ENCODE measurements at regions not wholly inside any gene's neighbourhood (a gene's known extent, or its start where the extent isn't known, plus 50 kb on each side); places are given as distances from the start of the nearest gene placed in this dataset.

GRCh38 chr5:114940709-114941108 is 229.0 kb downstream of the TRIM36 start:
- H3K4me1 ChIP-seq (ENCODE audit: control insufficient read depth, extremely low read depth, insufficient read depth, low read length): no peaks in the 10 kb centered on the region
- no peaks in the 10 kb centered on the region for H3K79me2 ChIP-seq (ENCODE audit: control insufficient read depth, insufficient read depth, low read length)
- no peaks in the 10 kb centered on the region for H3K9me3 ChIP-seq (ENCODE audit: control insufficient read depth, low read depth, low read length)
- DNase-seq (ENCODE audit: low read depth, low spot score): no peak
- TF ChIP-seq EZH2 (IDR thresholded peaks at IDR 0.05; ENCODE audit: low read length): no peak
- no peak for TF ChIP-seq CTCF (optimal IDR thresholded peaks at IDR 0.05 in 1 of 3, IDR thresholded peaks at IDR 0.05 in 1 of 3, conservative IDR thresholded peaks at IDR 0.05 in 1 of 3; ENCODE audit: extremely low read depth in 1 of 3, insufficient read depth in 2 of 3, low read length in 3 of 3)
- H4K20me1 ChIP-seq (ENCODE audit: control insufficient read depth, extremely low read depth, insufficient read depth, low read length): no peaks in the 10 kb centered on the region
- H3K4me2 ChIP-seq (ENCODE audit: control insufficient read depth, extremely low read depth, insufficient read depth, low read depth, low read length): no peak overlapping the region
- no peak overlapping the region for H3K27ac ChIP-seq (ENCODE audit: control insufficient read depth, insufficient read depth, low read length)
- no peaks in the 10 kb centered on the region for H3K9me1 ChIP-seq (ENCODE audit: control insufficient read depth, extremely low read depth, insufficient read depth, low read length)
- H2AFZ ChIP-seq (ENCODE audit: control insufficient read depth, low read length): no peak overlapping the region
- no peak overlapping the region for H3K9ac ChIP-seq (ENCODE audit: control insufficient read depth, extremely low read depth, insufficient read depth, low read length)
- FAIRE-seq: no peak
- H3K27me3 ChIP-seq (ENCODE audit: control insufficient read depth, extremely low read depth, insufficient read depth, low read length): no peaks in the 10 kb centered on the region
- H3K36me3 ChIP-seq (ENCODE audit: control insufficient read depth in 2 of 2, extremely low read depth in 1 of 2, insufficient read depth in 2 of 2, low read length in 2 of 2): no peaks in the 10 kb centered on the region
- dilution Hi-C loops (cut with MboI; ENCODE audit: extremely low pct_ligation_motif_present, low sequenced_read_pairs): no loop called here
- no peak overlapping the region for H3K4me3 ChIP-seq (ENCODE audit: control insufficient read depth in 2 of 3, extremely low read depth in 1 of 3, insufficient read depth in 2 of 3, low read depth in 1 of 3, low read length in 3 of 3)

GRCh38 chr5:114935490-114935889 is 234.2 kb downstream of the TRIM36 start:
- no peak overlapping the region for H3K27ac ChIP-seq (ENCODE audit: control insufficient read depth, insufficient read depth, low read length)
- H3K79me2 ChIP-seq (ENCODE audit: control insufficient read depth, insufficient read depth, low read length): no peaks in the 10 kb centered on the region
- FAIRE-seq (no peak), DNase-seq (ENCODE audit: low read depth, low spot score) (no peak)
- no peak overlapping the region for H2AFZ ChIP-seq (ENCODE audit: control insufficient read depth, low read length)
- H3K9me3 ChIP-seq (ENCODE audit: control insufficient read depth, low read depth, low read length): no peaks in the 10 kb centered on the region
- H3K9ac ChIP-seq (ENCODE audit: control insufficient read depth, extremely low read depth, insufficient read depth, low read length): no peak overlapping the region
- dilution Hi-C loops (cut with MboI; ENCODE audit: extremely low pct_ligation_motif_present, low sequenced_read_pairs): no loop called here
- H3K4me2 ChIP-seq (ENCODE audit: control insufficient read depth, extremely low read depth, insufficient read depth, low read depth, low read length): no peak overlapping the region
- no peaks in the 10 kb centered on the region for H4K20me1 ChIP-seq (ENCODE audit: control insufficient read depth, extremely low read depth, insufficient read depth, low read length)
- H3K36me3 ChIP-seq (ENCODE audit: control insufficient read depth in 2 of 2, extremely low read depth in 1 of 2, insufficient read depth in 2 of 2, low read length in 2 of 2): no peaks in the 10 kb centered on the region
- no peaks in the 10 kb centered on the region for H3K27me3 ChIP-seq (ENCODE audit: control insufficient read depth, extremely low read depth, insufficient read depth, low read length)
- H3K4me3 ChIP-seq (ENCODE audit: control insufficient read depth in 2 of 3, extremely low read depth in 1 of 3, insufficient read depth in 2 of 3, low read depth in 1 of 3, low read length in 3 of 3): no peak overlapping the region
- no peaks in the 10 kb centered on the region for H3K4me1 ChIP-seq (ENCODE audit: control insufficient read depth, extremely low read depth, insufficient read depth, low read length)
- no peaks in the 10 kb centered on the region for H3K9me1 ChIP-seq (ENCODE audit: control insufficient read depth, extremely low read depth, insufficient read depth, low read length)
- TF ChIP-seq EZH2 (IDR thresholded peaks at IDR 0.05; ENCODE audit: low read length) (no peak), CTCF (optimal IDR thresholded peaks at IDR 0.05 in 1 of 3, IDR thresholded peaks at IDR 0.05 in 1 of 3, conservative IDR thresholded peaks at IDR 0.05 in 1 of 3; ENCODE audit: extremely low read depth in 1 of 3, insufficient read depth in 2 of 3, low read length in 3 of 3) (no peak)
